ENCODE measurements at regions not wholly inside any gene's neighbourhood (a gene's known extent, or its start where the extent isn't known, plus 50 kb on each side); places are given as distances from the start of the nearest gene placed in this dataset.

DNA sequence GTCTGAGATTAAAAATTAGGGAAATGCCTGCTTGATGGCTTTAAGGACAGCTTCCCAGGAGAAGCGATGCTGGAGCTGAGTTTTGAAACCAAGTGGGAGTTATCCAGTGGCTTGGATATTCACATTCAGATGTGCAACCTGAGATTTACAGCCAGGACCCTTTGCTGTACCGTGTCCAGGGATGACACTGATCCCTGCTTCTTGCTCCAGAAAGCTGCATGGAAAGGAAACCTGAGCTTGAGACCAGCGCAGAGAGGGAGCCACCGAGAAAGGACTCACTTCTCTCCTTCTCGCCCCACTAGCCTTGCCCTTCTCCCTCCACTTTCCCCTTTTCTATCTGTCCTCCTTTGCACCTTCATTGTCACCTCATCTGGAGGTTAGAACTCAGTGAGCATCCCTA is 254.5 kb upstream of the PPARGC1A start:
- DNase-seq = no peak

DNA sequence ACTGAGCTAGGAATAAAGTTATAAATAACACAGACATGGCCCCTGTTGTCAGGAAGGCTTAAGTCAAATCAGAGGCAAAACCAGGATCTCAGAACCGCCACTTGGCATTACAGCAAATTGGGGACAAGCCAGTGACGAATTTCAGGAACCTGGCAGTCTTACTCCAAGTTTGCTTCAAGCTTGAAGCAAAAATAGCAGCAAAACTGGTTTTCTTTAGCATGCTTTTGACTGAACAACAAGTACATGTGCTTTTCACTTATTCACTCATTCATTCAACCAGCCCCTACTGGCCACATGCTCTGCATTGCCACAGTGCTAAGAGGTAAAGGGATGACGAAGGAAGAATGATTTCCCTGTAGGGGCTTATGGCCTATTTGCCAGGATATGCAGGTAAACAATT is 253.9 kb upstream of the PPARGC1A start:
- no peak for DNase-seq

DNA sequence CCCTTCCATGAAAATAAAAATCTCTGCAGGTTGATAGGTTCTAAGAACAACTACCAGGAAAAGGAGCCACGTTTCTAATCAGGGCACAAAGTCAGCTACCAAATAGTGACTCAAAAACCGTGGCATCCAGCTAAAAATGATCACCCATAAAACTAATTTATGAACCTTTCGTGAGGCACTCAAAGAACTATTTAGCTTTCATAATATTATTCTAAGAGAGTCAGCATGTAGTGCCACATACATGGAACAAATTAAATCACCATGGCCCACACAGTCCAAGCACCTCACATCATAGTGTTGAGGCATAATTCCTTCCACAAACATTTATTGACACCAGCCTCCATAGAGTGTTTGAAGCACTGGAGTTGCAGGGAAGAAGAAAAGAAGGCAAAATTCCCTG is 252.0 kb upstream of the PPARGC1A start:
- DNase-seq = no peak

DNA sequence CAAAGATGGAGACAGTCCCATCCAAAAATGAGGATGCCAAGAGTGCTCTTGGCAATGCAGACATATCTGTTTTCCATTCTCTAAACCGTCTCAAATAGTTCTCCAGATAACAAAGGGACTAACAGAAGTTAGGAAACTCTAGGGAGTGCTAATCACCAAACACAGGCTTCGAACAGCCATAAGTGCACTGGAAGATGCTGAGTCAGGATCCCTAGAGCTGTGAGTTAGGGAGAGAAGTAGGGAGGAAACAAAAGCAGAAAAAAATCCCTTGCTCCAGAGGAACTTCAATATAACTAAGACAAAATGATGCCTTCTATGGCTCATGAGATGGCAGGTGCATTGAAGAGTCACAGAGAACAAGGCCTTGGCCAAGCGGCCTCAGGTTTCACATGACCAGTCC is 251.0 kb upstream of the PPARGC1A start:
- no peak for DNase-seq

DNA sequence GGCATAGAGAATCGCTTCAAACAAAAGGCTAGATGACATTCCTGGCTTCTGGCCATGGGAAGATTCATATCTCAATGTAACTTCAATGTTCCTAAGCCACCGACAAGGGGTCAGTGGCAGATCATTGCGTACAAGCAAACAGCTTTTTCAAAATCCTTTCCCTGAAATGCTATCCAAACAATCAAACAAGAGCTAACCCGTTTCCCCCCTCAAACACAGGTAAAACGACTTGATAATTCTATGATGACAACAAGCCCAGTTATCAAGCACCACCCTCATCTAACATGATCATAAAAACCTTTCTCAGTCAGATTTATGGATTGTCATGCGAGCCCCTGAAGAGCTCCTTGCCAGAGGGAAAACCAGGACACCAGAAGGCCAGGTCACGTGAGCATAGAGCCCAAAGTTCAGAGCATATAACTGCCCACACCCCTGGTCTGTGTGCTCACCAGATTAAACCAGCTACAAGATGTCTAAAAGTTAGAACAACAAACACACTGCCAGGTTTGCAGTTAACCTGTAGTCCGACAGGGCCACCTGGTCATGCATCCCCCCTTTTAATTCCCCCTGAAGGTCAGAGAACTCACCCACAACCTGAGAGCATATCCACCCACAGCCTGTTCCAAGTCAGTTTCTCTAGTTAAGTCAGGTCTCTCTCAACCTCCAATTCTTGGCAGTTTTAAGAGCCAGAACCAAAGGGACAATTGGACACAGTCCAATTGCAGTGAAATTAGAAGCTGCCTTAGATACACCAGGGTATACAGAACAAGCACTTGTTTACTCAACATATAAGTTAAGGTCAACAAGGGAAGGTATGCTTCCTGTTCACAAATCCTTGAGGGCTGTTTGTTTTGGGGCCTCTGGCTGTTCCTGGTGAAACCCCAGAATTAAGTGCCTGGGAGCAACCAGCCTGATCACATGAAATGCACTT is 248.1 kb upstream of the PPARGC1A start:
- DNase-seq = no peak

DNA sequence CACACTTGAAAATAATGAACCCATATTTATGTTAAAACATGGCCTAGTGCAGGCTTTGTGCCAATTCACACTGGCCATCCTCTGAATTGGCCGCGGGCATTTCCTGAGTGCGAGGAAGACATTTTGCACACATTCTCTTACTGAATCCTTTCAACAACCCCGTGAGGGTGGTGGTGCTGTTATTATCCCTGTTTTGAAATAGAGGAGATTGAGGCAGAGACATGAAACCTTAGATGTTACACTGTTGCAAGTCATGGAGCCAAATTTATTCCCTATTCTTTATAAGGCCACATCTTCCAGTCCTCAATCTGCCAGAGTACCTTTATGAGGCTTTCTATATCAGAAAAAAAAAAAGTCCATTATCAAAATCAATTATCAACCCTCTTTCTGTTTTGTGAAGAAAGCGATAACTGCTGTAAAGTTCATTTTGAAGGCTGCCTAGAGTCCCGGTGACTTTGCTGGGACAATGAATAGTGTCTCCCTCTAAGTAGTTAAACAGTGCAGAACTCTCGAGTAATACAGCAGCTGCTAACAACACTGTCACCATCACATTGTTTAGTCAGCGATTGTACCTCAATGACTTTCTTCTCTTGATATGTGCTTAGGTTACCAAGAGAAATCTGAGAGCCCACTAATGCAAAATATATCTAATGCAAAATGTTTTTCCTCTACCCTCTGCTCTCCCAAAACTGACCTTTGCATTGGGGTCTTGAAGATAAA is 242.3 kb upstream of the PPARGC1A start:
- DNase-seq = no peak

DNA sequence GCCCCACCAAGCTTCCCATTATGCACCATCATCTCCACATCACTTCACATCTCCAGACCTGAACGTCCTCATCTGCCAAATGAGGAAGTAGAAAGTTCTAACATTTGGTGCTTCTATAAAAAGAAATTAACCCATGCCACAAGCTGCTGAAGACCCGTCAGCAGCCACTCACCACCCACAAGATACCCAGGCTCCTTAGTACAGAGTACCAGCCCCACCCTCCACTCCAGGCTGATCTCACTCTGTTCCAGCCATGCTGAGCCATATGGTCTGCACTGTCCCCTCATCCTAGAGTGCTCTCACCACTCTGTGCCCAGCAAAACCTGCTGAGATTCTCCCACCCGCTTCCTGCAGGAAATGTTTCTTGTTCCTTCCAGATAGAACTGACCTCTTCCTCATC is 240.8 kb upstream of the PPARGC1A start:
- no peak for DNase-seq

DNA sequence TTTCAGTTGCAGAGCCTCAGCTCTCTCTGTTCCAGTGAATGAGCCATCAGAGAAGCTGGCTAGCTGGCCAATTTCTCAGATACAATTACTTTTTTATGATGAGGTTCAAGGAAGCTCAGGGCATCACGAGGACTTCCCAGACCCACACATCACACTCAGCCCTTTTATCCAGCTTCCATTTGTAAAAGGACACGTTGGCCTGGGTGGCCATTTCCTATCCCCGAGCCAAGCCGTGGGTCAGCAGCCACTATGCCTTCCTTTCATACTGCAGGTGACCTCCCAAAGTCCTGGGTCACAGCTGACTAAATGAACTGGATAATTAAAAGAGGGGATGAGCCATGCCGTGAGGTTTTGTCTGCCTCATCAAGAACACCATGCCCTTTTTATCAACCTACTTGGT is 236.9 kb upstream of the PPARGC1A start:
- no peak for DNase-seq

DNA sequence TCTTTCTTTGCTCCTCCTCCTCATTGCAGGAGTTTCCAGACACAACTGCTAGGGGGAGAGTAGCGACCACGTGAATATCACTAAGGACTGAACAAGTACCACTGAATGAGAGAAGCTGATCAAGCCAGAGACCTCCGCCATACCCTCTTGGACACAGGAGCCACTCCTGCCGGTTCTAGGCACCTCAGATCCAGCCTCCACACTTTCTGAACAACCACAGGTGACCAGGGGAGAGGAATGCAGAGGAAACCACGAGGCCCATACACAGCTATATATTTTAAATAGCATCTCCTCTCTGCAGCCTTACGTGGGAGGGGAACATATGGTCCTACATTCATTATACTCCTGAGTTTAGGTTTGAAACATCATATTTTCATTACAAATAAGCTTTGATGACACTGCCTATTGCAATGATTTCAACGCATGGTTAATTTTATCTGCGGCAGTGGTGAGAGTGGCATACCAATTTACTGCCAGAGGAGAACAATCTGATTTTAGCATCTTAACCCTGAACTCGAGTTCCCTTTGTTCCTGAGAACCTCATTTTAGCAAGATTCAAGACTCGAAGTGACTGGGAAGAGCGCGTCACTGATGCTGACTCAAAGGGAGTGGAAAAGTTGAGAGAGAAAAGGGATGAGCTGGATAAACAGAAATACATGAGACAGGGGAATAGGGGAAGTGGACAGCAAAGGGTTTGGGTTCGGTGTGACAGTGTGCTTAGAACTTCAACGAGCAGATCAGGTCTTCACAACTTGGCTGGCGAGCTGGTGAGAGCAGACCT is 231.7 kb upstream of the PPARGC1A start:
- no peak for DNase-seq

DNA sequence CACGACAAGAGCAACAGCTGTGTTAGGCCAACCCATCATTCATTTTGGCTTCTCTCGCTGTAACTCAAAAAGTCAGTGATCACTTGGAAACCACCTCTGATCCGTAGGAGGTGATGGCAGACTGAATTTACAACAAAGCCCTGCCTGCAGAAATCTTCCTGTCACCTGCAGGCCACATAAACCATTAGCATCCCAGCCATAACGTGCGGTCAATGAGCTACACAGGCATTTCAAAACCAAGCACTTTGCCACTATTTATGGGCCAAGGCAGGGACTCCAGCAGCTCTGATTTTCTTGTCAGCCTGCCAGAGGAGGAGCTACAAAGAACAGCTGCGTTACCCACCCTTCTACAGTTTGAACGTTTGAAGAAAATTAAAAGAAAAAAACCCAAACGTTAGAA is 228.1 kb upstream of the PPARGC1A start:
- DNase-seq = no peak

DNA sequence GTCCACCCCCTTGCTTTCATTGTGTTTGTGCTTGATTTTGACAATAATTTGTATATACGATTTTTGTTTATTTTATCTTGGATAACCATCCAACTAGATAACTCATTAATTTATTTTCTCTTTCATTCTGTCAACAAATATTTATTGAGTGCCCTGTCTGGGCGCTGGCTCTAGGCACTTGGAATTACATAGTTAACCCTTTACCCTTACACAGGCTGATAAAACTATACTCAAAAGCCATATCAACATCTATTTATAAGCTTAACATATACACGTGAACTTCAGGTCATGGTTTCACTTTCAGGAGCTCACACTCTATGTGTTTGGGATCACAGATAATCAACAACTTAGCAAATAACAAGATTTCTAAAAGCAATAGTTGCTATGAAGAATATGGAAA is 226.3 kb upstream of the PPARGC1A start:
- no peak for DNase-seq

DNA sequence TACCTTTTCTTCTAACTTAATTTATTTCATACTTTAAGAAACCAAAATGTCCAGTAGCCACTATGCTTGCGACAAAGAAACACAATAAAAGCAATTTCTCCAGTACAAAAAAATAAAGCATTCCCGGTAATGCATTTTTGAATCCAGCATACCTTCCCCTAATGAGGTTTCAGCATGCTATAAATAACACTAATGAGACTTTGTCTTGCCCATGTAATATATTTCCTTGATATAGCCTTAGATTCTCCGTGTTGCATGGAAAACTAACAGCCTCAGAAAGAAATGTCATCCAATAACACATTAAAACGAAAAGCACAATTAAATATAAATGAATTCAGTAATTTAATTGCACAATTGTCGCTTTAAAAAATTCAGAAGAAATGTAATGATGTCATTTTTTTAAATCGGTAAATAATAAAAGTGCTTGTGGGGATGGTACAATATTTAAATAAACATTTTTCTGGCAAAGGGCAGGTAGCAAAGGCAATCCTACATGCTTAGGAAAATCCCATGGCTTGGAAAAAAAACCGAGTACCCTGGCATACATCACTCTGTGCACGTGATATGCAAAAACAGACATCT is 225.2 kb upstream of the PPARGC1A start:
- DNase-seq = no peak

DNA sequence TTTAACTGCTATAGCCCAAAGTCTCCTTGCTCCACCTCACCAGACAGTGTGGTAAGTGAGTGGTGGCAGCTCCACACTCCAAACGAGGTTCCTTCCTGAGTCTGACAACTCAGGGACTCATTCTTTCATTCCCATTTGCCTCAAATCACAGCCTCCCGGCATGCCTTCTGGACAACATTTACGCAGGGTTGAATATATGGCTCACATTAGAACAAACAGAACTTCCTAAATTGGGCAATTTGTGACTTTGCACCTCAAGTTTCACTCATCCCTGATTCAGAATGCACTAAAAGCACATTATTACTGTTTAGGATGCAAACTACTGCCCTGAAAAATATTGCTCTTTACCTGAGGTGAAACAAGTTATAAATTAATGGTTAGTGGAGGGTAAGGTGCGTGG is 224.6 kb upstream of the PPARGC1A start:
- DNase-seq = no peak

DNA sequence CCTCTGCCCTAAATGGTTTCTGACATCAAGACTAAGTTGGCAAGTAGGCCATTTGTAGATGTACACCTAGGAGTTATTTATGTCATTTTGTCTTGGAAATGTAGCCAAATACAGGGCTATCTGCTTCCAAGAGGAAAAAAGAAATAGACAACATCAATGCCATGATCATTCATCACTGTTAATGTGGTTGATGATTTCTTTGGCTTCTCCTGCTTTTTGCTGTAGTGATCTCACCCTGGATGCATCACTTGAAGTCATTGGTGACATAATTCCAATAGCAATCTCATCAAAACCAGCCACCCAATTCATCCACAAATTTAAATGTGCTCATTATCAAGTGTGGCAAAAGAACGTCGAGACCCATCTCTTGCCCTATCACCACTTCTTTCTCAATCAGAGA is 222.6 kb upstream of the PPARGC1A start:
- no peak for DNase-seq

DNA sequence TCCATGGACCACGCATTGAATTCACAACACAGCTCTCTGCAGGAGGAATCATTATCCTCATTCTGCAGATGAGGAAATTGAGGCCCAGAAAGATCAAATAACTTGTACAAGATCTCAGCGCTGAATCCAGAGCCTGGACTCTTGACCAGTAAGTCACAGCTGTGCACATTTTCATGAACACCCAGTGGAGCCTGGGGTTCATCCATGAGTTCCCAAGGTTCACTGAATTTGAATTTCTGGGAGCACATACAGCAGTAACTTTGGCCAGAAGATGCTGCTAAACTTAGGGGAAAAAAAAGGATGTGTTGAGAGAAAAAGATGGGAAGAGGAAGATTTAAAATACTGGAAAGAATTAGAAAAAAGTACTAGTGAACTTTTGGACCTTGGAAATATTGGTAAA is 218.7 kb upstream of the PPARGC1A start:
- no peak for DNase-seq

DNA sequence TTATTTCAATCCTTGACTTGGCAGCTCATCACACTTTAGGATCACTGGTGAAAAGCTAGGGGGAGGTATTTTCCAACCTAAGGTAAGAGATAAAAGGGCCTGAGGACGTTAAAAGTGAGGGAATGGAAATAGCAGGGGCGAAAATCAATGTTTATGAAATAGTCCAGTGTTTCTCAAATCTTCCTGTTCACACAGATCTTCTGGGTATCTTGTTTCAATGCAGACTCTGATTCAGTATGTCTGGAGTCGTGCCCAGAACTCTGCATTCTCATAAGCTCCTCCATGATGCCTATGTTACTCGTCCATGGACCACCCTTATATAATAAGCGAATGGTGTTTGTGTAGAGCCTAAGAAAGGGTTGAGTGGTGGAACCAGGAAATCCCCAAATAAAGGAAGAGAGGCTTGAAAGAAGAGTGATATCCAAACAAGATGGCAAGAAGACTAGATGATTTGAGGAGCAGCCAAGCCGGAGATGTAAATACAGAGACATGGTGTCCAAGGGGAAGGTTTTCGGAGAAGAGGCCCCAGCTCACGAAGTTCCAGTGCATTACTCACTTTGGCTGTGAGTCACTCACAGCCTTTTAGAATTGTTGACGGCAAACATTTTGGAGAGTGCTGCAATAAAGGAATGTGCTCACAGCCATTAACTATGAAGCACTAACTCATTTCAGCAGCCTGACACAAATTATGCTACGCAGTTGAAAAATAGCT is 215.6 kb upstream of the PPARGC1A start:
- no peak for DNase-seq

DNA sequence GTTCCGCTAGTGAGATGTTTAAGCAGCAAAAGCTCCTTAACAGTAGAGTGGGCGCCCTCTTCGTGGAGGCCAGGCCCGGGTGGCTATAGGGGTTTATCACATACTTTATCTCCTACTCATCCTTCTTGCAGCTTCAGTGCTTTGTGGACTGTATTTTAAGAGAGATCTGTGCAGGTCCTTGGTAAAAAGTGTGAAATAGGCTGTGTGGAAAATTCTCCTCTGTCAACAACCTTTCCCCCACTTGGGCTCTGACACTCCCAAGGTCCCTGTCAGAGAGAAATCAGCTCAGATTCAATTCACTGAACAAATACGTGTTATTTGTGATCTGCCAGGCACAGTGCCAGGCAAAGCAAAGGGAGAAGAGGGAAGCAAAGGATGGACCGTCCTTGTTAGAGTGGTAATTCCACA is 214.3 kb upstream of the PPARGC1A start:
- no peak for DNase-seq

DNA sequence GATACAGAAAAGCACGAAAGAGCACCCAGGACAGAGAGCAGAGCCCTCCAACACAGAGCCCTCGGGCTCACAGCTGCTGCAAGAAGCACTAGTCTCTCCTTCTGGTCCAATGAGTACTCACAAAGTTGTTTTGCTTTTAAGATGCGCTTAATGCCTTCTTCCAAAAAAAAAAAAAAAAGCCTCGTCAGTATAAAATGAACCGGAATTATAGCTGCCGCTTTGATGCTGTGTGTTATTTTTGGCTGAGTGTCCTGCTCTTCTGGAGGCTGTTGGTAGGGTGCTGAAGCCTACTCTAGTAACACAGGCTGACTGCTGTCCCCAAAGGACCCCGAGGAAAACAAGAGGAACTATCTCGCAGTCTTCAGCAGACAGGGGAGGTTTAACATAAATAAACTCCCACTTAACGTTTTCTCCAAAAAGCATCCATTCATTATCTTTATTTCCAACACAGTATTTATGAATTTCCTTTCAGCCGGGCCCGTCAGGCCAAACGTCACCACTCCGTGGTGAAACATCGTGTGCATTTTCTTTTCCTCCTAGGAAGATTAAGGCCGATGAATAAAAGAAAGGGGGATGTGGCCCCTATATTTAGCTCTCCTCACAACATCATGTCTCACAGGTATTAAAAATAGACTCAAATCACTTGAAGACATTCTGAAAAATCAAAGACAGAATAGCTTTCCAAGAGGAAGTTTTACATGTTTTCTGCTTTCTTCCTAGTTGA is 213.7 kb upstream of the PPARGC1A start:
- no peak for DNase-seq

DNA sequence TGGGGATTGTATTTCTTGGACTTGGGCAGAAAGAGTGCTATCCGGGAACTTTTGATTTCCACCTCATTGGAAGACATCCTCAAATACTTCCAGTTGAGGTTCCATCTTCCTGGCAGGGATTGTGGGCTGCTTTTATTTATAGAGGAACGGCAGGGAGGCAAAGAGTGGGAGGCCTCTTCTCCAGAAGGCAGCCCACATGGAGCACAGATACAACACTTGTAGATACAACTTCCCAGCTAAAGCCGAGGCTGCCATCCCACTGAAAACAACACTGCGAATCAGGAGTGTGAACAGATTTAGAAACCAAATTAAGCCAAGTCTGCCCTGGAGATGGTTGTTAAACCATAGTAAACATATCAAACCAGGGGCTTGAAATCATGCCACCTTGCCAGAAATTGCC is 212.8 kb upstream of the PPARGC1A start:
- no peak for DNase-seq

DNA sequence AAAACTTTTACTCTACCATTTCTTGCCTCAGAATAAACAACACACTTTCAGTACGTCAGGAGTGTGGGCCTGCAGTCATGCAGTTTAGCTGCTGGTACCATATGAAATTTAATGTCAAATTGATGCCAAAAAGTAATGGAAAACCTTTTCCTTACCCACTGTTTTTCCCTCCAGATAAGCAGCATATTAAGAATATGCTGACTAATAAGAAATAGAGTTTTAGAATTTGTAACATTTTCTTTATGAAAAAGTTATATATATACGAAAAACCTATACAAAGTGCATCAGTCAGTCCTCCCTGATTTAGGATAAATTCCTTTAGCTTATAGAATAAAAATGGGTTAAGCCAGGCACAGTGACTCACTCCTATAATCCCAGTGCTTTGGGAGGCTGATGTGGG is 206.8 kb upstream of the PPARGC1A start:
- DNase-seq = no peak

DNA sequence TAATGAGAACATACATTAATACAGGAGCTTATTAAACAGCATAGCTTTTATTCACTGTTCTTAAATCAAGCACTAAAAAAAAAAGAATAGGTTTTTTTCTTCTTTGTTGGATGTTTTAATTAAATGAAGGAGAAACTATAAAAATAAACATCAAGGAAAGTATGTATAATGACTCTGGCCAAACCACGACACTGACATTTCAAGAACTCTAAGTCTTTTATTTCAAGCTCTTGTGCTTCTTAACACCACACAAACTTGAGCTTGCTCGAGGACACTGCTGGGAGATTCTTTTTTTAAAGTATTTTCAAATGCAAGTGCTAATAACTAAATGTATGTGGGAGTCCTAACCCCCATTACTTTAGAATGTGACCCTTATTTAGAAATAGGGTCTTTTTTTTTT is 204.9 kb upstream of the PPARGC1A start:
- no peak for DNase-seq

DNA sequence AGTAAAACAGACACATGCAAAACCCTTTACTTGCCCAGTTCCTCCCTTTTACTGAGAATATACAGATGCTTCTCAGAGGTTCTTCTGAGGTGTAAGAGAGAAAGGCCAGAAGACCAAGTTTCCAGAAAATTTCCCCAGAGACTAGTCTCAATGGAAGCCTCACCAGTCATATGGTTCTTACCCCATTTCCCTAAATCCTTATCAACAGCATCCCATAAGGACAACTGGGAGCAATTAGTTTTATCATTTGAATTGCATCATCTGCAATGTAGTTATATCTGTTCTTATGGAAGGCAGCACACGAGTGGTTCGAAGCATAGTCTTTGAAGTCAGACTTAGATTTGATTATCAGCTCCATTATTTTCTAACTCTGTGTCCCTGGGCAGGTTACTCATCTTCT is 203.6 kb upstream of the PPARGC1A start:
- no peak for DNase-seq
